DND-41 (cell line): ENCODE measurements at regions not wholly inside any gene's neighbourhood (a gene's known extent, or its start where the extent isn't known, plus 50 kb on each side); places are given as distances from the start of the nearest gene placed in this dataset.

Experiments used
- ATAC-seq: fragments of 200-7000 bp; cut with Tn5 transposase; 3 replicates; pipeline ENCODE4 v1.9.1; 2021; ENCODE audit warnings: low read depth; ENCODE audit not compliant: insufficient read depth
- DNase-seq: peaks from one replicate; pipeline ENCODE4 v3.0.0-alpha.2; 2020
- H2AFZ ChIP-seq: 2 replicates; pipeline ENCODE4 v1.6.0; 2012; ENCODE audit warnings: low read depth, low read length
- H3K27ac ChIP-seq: 2 replicates; pipeline ENCODE4 v1.5.1; 2012; ENCODE audit warnings: low read length, inconsistent platforms
- H3K27me3 ChIP-seq: fragments of 200-600 bp; sonication (generic); 2 replicates; pipeline ENCODE4 v1.6.0; 2012; ENCODE audit warnings: low read length, mild to moderate bottlenecking, inconsistent platforms; ENCODE audit not compliant: insufficient read depth, poor library complexity
- H3K36me3 ChIP-seq: 2 replicates; pipeline ENCODE4 v1.5.1; 2012; ENCODE audit warnings: low read length, inconsistent platforms; ENCODE audit not compliant: insufficient read depth
- H3K4me1 ChIP-seq: 2 replicates; pipeline ENCODE4 v1.5.1; 2012; ENCODE audit warnings: mild to moderate bottlenecking, low read length; ENCODE audit not compliant: insufficient read depth
- H3K4me2 ChIP-seq: 2 replicates; pipeline ENCODE4 v1.6.0; 2012; ENCODE audit warnings: mild to moderate bottlenecking, moderate library complexity, low read length, inconsistent platforms; ENCODE audit not compliant: insufficient read depth
- H3K4me3 ChIP-seq, 2 experiments: fragments of 200-600 bp in 1 of 2; shearing (Covaris generic) in 1 of 2; 2 replicates each; pipeline ENCODE4 v1.5.1; 2012 to 2016; ENCODE audit warnings: inconsistent platforms in 2 of 2, low read length in 2 of 2, mild to moderate bottlenecking in 2 of 2, low read depth in 1 of 2, moderate library complexity in 1 of 2
- H3K79me2 ChIP-seq: 2 replicates; pipeline ENCODE4 v1.6.0; 2012; ENCODE audit warnings: low read length, inconsistent platforms; ENCODE audit not compliant: insufficient read depth
- H3K9ac ChIP-seq: 2 replicates; pipeline ENCODE4 v1.6.0; 2012; ENCODE audit warnings: low read depth, mild to moderate bottlenecking, inconsistent platforms, low read length, moderate library complexity
- H3K9me3 ChIP-seq: 2 replicates; pipeline ENCODE4 v1.5.1; 2012; ENCODE audit warnings: low read length, moderate library complexity, mild to moderate bottlenecking, inconsistent platforms; ENCODE audit not compliant: insufficient read depth, severe bottlenecking
- H4K20me1 ChIP-seq: 2 replicates; pipeline ENCODE4 v1.6.0; 2012; ENCODE audit warnings: low read length; ENCODE audit not compliant: insufficient read depth
- CTCF ChIP-seq: IDR thresholded peaks from 2 replicates; pipeline ENCODE4 v1.5.1; 2012; ENCODE audit warnings: borderline replicate concordance, low read length, moderate library complexity, mild to moderate bottlenecking; ENCODE audit not compliant: poor library complexity, severe bottlenecking; ENCODE audit errors: extremely low read depth
- EZH2 ChIP-seq: IDR thresholded peaks from 3 replicates; pipeline ENCODE4 v1.6.1; 2012; ENCODE audit warnings: borderline replicate concordance, low read depth, mild to moderate bottlenecking, moderate library complexity, low read length, inconsistent platforms; ENCODE audit not compliant: severe bottlenecking

GRCh38 chr9:94441796-94442195 lies 113.1 kb upstream of the PCAT7 start:
- no peaks in the 10 kb centered on the region for H3K4me1 ChIP-seq
- no peak for DNase-seq
- H3K4me3 ChIP-seq: no peak overlapping the region
- no peaks in the 10 kb centered on the region for H3K9me3 ChIP-seq
- 0 out of 2 replicates have a peak, but pooled peaks cover 4% of the 10 kb centered on the region for H4K20me1 ChIP-seq
- no peaks in the 10 kb centered on the region for H3K27me3 ChIP-seq
- peaks cover 58% of the 10 kb centered on the region for H3K36me3 ChIP-seq
- no peak overlapping the region for H2AFZ ChIP-seq
- no peak overlapping the region for H3K27ac ChIP-seq
- no peaks in the 10 kb centered on the region for H3K79me2 ChIP-seq
- no peak for ATAC-seq
- no peak overlapping the region for H3K4me2 ChIP-seq
- TF ChIP-seq EZH2 (no peak), CTCF (no peak)
- H3K9ac ChIP-seq: no peak overlapping the region

- no peak for TF ChIP-seq EZH2
- DNase-seq (no peak), ATAC-seq (no peak)
- H3K4me3 ChIP-seq: no peak overlapping the region
- H4K20me1 ChIP-seq: 0 out of 2 replicates have a peak, but pooled peaks cover 4% of the 10 kb centered on the region
- no peaks in the 10 kb centered on the region for H3K4me1 ChIP-seq
- H3K27me3 ChIP-seq: no peaks in the 10 kb centered on the region
- H3K79me2 ChIP-seq: no peaks in the 10 kb centered on the region
- no peak overlapping the region for H3K9ac ChIP-seq
- no peak overlapping the region for H3K4me2 ChIP-seq
- no peak overlapping the region for H3K27ac ChIP-seq
- no peaks in the 10 kb centered on the region for H3K9me3 ChIP-seq
- H2AFZ ChIP-seq: no peak overlapping the region
- peaks cover 66% of the 10 kb centered on the region for H3K36me3 ChIP-seq
These were observed 111.7 kb upstream of the PCAT7 start for GRCh38 chr9:94443032-94443722.

- Histone ChIP-seq H4K20me1 (0 out of 2 replicates have a peak, but pooled peaks cover 4% of the 10 kb centered on the region), H3K27ac (no peak overlapping the region), H3K4me2 (no peak overlapping the region), H3K9me3 (no peaks in the 10 kb centered on the region), H3K36me3 (peaks cover 78% of the 10 kb centered on the region), H3K4me1 (no peaks in the 10 kb centered on the region), H3K27me3 (no peaks in the 10 kb centered on the region), H3K4me3 (no peak overlapping the region), H3K9ac (no peak overlapping the region), H2AFZ (no peak overlapping the region), H3K79me2 (no peaks in the 10 kb centered on the region)
- DNase-seq (no peak), ATAC-seq (no peak)
- no peak for TF ChIP-seq EZH2
- no peak for TF ChIP-seq CTCF
These were observed 109.0 kb upstream of the PCAT7 start for GRCh38 chr9:94445863-94446262.

GRCh38 chr9:94449486-94449885 lies 105.4 kb upstream of the PCAT7 start:
- Histone ChIP-seq H3K27ac (no peak overlapping the region), H3K9me3 (no peaks in the 10 kb centered on the region), H3K4me1 (no peaks in the 10 kb centered on the region), H3K4me3 (no peak overlapping the region), H3K4me2 (no peak overlapping the region), H3K79me2 (no peaks in the 10 kb centered on the region), H2AFZ (no peak overlapping the region), H3K36me3 (peaks cover 68% of the 10 kb centered on the region), H4K20me1 (0 out of 2 replicates have a peak, but pooled peaks cover 4% of the 10 kb centered on the region), H3K27me3 (no peaks in the 10 kb centered on the region), H3K9ac (no peak overlapping the region)
- DNase-seq: no peak
- TF ChIP-seq CTCF: no peak
- no peak for TF ChIP-seq EZH2
- ATAC-seq: no peak
